Fibroblast of lung (primary cell): ENCODE measurements at regions not wholly inside any gene's neighbourhood (a gene's known extent, or its start where the extent isn't known, plus 50 kb on each side); places are given as distances from the start of the nearest gene placed in this dataset.

Source experiments
- DNase-seq, 2 donors: peaks; one replicate each; pipeline versions ENCODE4 v3.0.0 to v3.0.0-alpha.2; 2010; ENCODE audit warnings: low read depth in 2 of 2
- H2AFZ ChIP-seq: 2 replicates; pipeline ENCODE4 v1.5.1; 2012; ENCODE audit warnings: low read length, control low read depth, inconsistent platforms
- H3K27ac ChIP-seq: 2 replicates; pipeline ENCODE4 v1.5.1; 2011; ENCODE audit warnings: low read length, control low read depth; ENCODE audit not compliant: insufficient read depth
- H3K27me3 ChIP-seq: 2 replicates; pipeline ENCODE4 v1.5.1; 2011; ENCODE audit warnings: mild to moderate bottlenecking, low read length; ENCODE audit not compliant: control insufficient read depth, insufficient read depth
- H3K36me3 ChIP-seq: 2 replicates; pipeline ENCODE4 v1.5.1; 2011; ENCODE audit warnings: low read length; ENCODE audit not compliant: control insufficient read depth, insufficient read depth
- H3K4me1 ChIP-seq: 2 replicates; pipeline ENCODE4 v1.5.1; 2011; ENCODE audit warnings: low read length; ENCODE audit not compliant: control insufficient read depth, insufficient read depth; ENCODE audit errors: extremely low read depth
- H3K4me2 ChIP-seq: 2 replicates; pipeline ENCODE4 v1.5.1; 2011; ENCODE audit warnings: low read length, control low read depth; ENCODE audit not compliant: insufficient read depth; ENCODE audit errors: extremely low read depth
- H3K4me3 ChIP-seq, 4 experiments: fragments of 200-600 bp in 1 of 4; sonication (generic) in 1 of 4; replicated peaks in 1 of 4; 2 replicates each; pipeline ENCODE4 v1.5.1; 2011 to 2016; ENCODE audit warnings: low read length in 4 of 4, low read depth in 3 of 4, mild to moderate bottlenecking in 3 of 4, control low read depth in 2 of 4, inconsistent platforms in 1 of 4, mixed read lengths in 1 of 4; ENCODE audit not compliant: insufficient read depth in 1 of 4; ENCODE audit errors: control extremely low read depth in 1 of 4
- H3K79me2 ChIP-seq: 2 replicates; pipeline ENCODE4 v1.5.1; 2012; ENCODE audit warnings: mild to moderate bottlenecking, low read length, inconsistent platforms; ENCODE audit not compliant: control insufficient read depth, insufficient read depth
- H3K9ac ChIP-seq: 2 replicates; pipeline ENCODE4 v1.5.1; 2011; ENCODE audit warnings: mild to moderate bottlenecking, low read length, control low read depth; ENCODE audit not compliant: insufficient read depth
- H3K9me3 ChIP-seq: 2 replicates; pipeline ENCODE4 v1.5.1; 2012; ENCODE audit warnings: low read depth, low read length; ENCODE audit not compliant: control insufficient read depth, insufficient read depth
- H4K20me1 ChIP-seq: 2 replicates; pipeline ENCODE4 v1.5.1; 2011; ENCODE audit warnings: low read length; ENCODE audit not compliant: control insufficient read depth, insufficient read depth; ENCODE audit errors: extremely low read depth
- CTCF ChIP-seq, 2 donors: IDR thresholded peaks in 1 of 2; conservative IDR thresholded peaks in 1 of 2; 1 replicate in 1 of 2; 2 replicates in 1 of 2; pipeline ENCODE4 v1.5.1; 2011 to 2012; ENCODE audit warnings: low read length in 2 of 2, control low read depth in 1 of 2, inconsistent platforms in 1 of 2, low read depth in 1 of 2, mild to moderate bottlenecking in 1 of 2
- EZH2 ChIP-seq: IDR thresholded peaks from 2 replicates; pipeline ENCODE4 v1.5.1; 2012; ENCODE audit warnings: low read length, control low read depth, mild to moderate bottlenecking; ENCODE audit errors: missing control alignments

GRCh38 chr4:177555007-177555574 is 112.9 kb upstream of the AGA start:
- no peak overlapping the region for H3K27ac ChIP-seq
- no peaks in the 10 kb centered on the region for H3K9me3 ChIP-seq
- no peaks in the 10 kb centered on the region for H3K4me1 ChIP-seq
- no peaks in the 10 kb centered on the region for H3K79me2 ChIP-seq
- no peak for TF ChIP-seq EZH2
- TF ChIP-seq CTCF (conservative IDR thresholded peaks at IDR 0.05 in 1 of 2, IDR thresholded peaks at IDR 0.05 in 1 of 2; ENCODE audit: low read depth in 1 of 2, low read length in 2 of 2): peak; percentile 72 to 73
- H3K9ac ChIP-seq: no peak overlapping the region
- peak; percentile 27 to 58 for DNase-seq
- H3K4me3 ChIP-seq: no peak overlapping the region
- no peaks in the 10 kb centered on the region for H3K27me3 ChIP-seq
- H2AFZ ChIP-seq: no peak overlapping the region
- no peaks in the 10 kb centered on the region for H3K36me3 ChIP-seq
- no peaks in the 10 kb centered on the region for H4K20me1 ChIP-seq
- H3K4me2 ChIP-seq: no peak overlapping the region

DNA sequence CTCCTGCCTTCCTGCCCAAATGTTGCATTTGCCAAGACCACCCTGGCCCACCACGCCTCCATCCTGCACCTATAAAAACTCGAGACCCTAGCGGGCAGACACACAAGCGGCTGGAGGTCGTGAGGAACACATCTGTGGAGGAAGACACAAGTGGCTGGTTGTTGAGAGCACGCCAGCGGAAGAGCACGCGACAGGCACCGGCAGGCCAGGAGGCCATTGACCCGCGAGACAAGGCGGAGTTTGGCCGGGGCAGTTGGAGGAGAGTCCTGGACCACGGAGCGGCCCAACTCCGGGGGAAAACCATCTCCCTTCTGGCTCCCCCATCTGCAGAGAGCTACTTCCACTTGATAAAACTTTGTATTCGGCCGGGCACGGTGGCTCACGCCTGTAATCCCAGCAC is 115.2 kb upstream of the AGA start:
- H3K9ac ChIP-seq: no peak overlapping the region

GRCh38 chr4:177558995-177559394 is 116.8 kb upstream of the AGA start:
- no peaks in the 10 kb centered on the region for H3K9me3 ChIP-seq
- H3K27ac ChIP-seq: no peak overlapping the region
- no peak overlapping the region for H2AFZ ChIP-seq
- H3K36me3 ChIP-seq: no peaks in the 10 kb centered on the region
- no peaks in the 10 kb centered on the region for H3K27me3 ChIP-seq
- H3K4me1 ChIP-seq: no peaks in the 10 kb centered on the region
- no peak for DNase-seq
- no peak overlapping the region for H3K4me3 ChIP-seq
- no peak overlapping the region for H3K9ac ChIP-seq
- H3K4me2 ChIP-seq: no peak overlapping the region
- no peaks in the 10 kb centered on the region for H3K79me2 ChIP-seq
- no peaks in the 10 kb centered on the region for H4K20me1 ChIP-seq
- TF ChIP-seq EZH2 (no peak), CTCF (conservative IDR thresholded peaks at IDR 0.05 in 1 of 2, IDR thresholded peaks at IDR 0.05 in 1 of 2; ENCODE audit: low read depth in 1 of 2, low read length in 2 of 2) (no peak)

More for the DNA sequence above, 115.2 kb upstream of the AGA start:
- Histone ChIP-seq H3K36me3 (no peaks in the 10 kb centered on the region), H3K27me3 (no peaks in the 10 kb centered on the region), H3K4me2 (no peak overlapping the region), H2AFZ (no peak overlapping the region), H3K9me3 (no peaks in the 10 kb centered on the region), H3K4me3 (no peak overlapping the region), H3K79me2 (no peaks in the 10 kb centered on the region), H4K20me1 (no peaks in the 10 kb centered on the region), H3K4me1 (no peaks in the 10 kb centered on the region), H3K27ac (no peak overlapping the region)
- no peak for DNase-seq
- TF ChIP-seq CTCF (conservative IDR thresholded peaks at IDR 0.05 in 1 of 2, IDR thresholded peaks at IDR 0.05 in 1 of 2; ENCODE audit: low read depth in 1 of 2, low read length in 2 of 2) (no peak), EZH2 (no peak)
